Astrocyte (in vitro differentiated cells and primary cell): ENCODE measurements at regions not wholly inside any gene's neighbourhood (a gene's known extent, or its start where the extent isn't known, plus 50 kb on each side); places are given as distances from the start of the nearest gene placed in this dataset.

Source experiments
- DNase-seq: peaks from one replicate; pipeline ENCODE4 v3.0.0-alpha.2; 2010; ENCODE audit warnings: low read depth
- FAIRE-seq: peaks from 2 replicates; lab custom pipeline; 2011; peaks lifted over from hg19 to GRCh38; lab: Jason Lieb, UNC
- H2AFZ ChIP-seq: 2 replicates; pipeline ENCODE4 v1.6.0; 2012; ENCODE audit warnings: low read depth, low read length, inconsistent platforms
- H3K27ac ChIP-seq: 2 replicates; pipeline ENCODE4 v1.5.1; 2011; ENCODE audit warnings: low read depth, low read length, inconsistent platforms
- H3K27me3 ChIP-seq: 2 replicates; pipeline ENCODE4 v1.6.0; 2011; ENCODE audit warnings: low read length, inconsistent platforms; ENCODE audit not compliant: insufficient read depth
- H3K36me3 ChIP-seq: 2 replicates; pipeline ENCODE4 v1.5.1; 2011; ENCODE audit warnings: low read length, inconsistent platforms; ENCODE audit not compliant: insufficient read depth
- H3K4me1 ChIP-seq: 2 replicates; pipeline ENCODE4 v1.5.1; 2011; ENCODE audit warnings: low read length, inconsistent platforms; ENCODE audit not compliant: insufficient read depth
- H3K4me2 ChIP-seq: 2 replicates; pipeline ENCODE4 v1.6.0; 2012; ENCODE audit warnings: low read length, inconsistent platforms
- H3K4me3 ChIP-seq: 2 replicates; pipeline ENCODE4 v1.5.1; 2011; ENCODE audit warnings: low read depth, mild to moderate bottlenecking, low read length, inconsistent platforms; ENCODE audit not compliant: insufficient read depth
- H3K79me2 ChIP-seq: 2 replicates; pipeline ENCODE4 v1.6.0; 2012; ENCODE audit warnings: mild to moderate bottlenecking, low read length, inconsistent platforms; ENCODE audit not compliant: insufficient read depth
- H3K9ac ChIP-seq: 2 replicates; pipeline ENCODE4 v1.6.0; 2012; ENCODE audit warnings: mild to moderate bottlenecking, low read length, inconsistent platforms
- H3K9me3 ChIP-seq: 2 replicates; pipeline ENCODE4 v1.5.1; 2012; ENCODE audit warnings: low read depth, mild to moderate bottlenecking, low read length, inconsistent platforms; ENCODE audit not compliant: insufficient read depth
- H4K20me1 ChIP-seq: 2 replicates; pipeline ENCODE4 v1.6.0; 2012; ENCODE audit warnings: low read length, inconsistent platforms; ENCODE audit not compliant: insufficient read depth
- H3K27ac Mint-ChIP-seq: one replicate; pipeline ENCODE4 v1.8.0; 2021; ENCODE audit warnings: mild to moderate bottlenecking, mixed read lengths; ENCODE audit not compliant: unreplicated experiment
- H3K27me3 Mint-ChIP-seq: one replicate; pipeline ENCODE4 v1.8.0; 2021; ENCODE audit warnings: low read depth, mixed read lengths; ENCODE audit not compliant: unreplicated experiment
- H3K36me3 Mint-ChIP-seq: one replicate; pipeline ENCODE4 v1.8.0; 2021; ENCODE audit warnings: low read depth, mixed read lengths; ENCODE audit not compliant: unreplicated experiment
- H3K4me1 Mint-ChIP-seq: one replicate; pipeline ENCODE4 v1.8.0; 2021; ENCODE audit warnings: low read depth, mixed read lengths; ENCODE audit not compliant: unreplicated experiment
- H3K4me3 Mint-ChIP-seq: one replicate; pipeline ENCODE4 v1.8.0; 2021; ENCODE audit warnings: mild to moderate bottlenecking, moderate library complexity, mixed read lengths; ENCODE audit not compliant: unreplicated experiment
- H3K9me3 Mint-ChIP-seq: one replicate; pipeline ENCODE4 v1.8.0; 2021; ENCODE audit warnings: mild to moderate bottlenecking, mixed read lengths; ENCODE audit not compliant: unreplicated experiment
- CTCF ChIP-seq: IDR thresholded peaks from 2 replicates; pipeline ENCODE4 v1.5.1; 2011; ENCODE audit warnings: low read depth, mild to moderate bottlenecking, inconsistent platforms, low read length, moderate library complexity; ENCODE audit not compliant: insufficient read depth
- EZH2 ChIP-seq: IDR thresholded peaks from 2 replicates; pipeline ENCODE4 v1.6.1; 2012; ENCODE audit warnings: mild to moderate bottlenecking, low read length, inconsistent platforms; ENCODE audit not compliant: insufficient read depth

GRCh38 chr10:6877336-6877721 is 297.3 kb upstream of the PRKCQ start:
- no peak for FAIRE-seq
- no peak for DNase-seq
- Histone ChIP-seq H3K4me3 (no peak overlapping the region), H3K9ac (no peak overlapping the region), H3K4me2 (no peak overlapping the region), H3K27ac (no peak overlapping the region), H3K27me3 (peaks cover 2% of the 10 kb centered on the region), H3K9me3 (no peaks in the 10 kb centered on the region), H3K79me2 (no peaks in the 10 kb centered on the region), H4K20me1 (no peaks in the 10 kb centered on the region), H2AFZ (no peak overlapping the region), H3K36me3 (no peaks in the 10 kb centered on the region), H3K4me1 (peaks cover 3% of the 10 kb centered on the region)
- peaks cover 11% of the 10 kb centered on the region for H3K27me3 Mint-ChIP-seq
- H3K36me3 Mint-ChIP-seq: no peaks in the 10 kb centered on the region
- H3K27ac Mint-ChIP-seq: no peak overlapping the region
- H3K9me3 Mint-ChIP-seq: no peaks in the 10 kb centered on the region
- no peak overlapping the region for H3K4me3 Mint-ChIP-seq
- no peaks in the 10 kb centered on the region for H3K4me1 Mint-ChIP-seq
- TF ChIP-seq CTCF (no peak), EZH2 (no peak)

GRCh38 chr10:6875269-6875865 is 295.3 kb upstream of the PRKCQ start:
- Histone ChIP-seq H2AFZ (no peak overlapping the region), H3K4me1 (peaks cover 3% of the 10 kb centered on the region), H3K36me3 (no peaks in the 10 kb centered on the region), H4K20me1 (no peaks in the 10 kb centered on the region), H3K27ac (no peak overlapping the region), H3K79me2 (no peaks in the 10 kb centered on the region), H3K9ac (no peak overlapping the region), H3K9me3 (no peaks in the 10 kb centered on the region), H3K27me3 (peaks cover 2% of the 10 kb centered on the region), H3K4me2 (no peak overlapping the region), H3K4me3 (no peak overlapping the region)
- H3K27ac Mint-ChIP-seq: no peak overlapping the region
- DNase-seq (no peak), FAIRE-seq (no peak)
- no peaks in the 10 kb centered on the region for H3K36me3 Mint-ChIP-seq
- no peak overlapping the region for H3K4me3 Mint-ChIP-seq
- TF ChIP-seq EZH2 (no peak), CTCF (no peak)
- H3K4me1 Mint-ChIP-seq: no peaks in the 10 kb centered on the region
- H3K27me3 Mint-ChIP-seq: peaks cover 11% of the 10 kb centered on the region
- no peaks in the 10 kb centered on the region for H3K9me3 Mint-ChIP-seq

GRCh38 chr10:6871128-6871527 is 291.1 kb upstream of the PRKCQ start:
- H4K20me1 ChIP-seq: no peaks in the 10 kb centered on the region
- no peak overlapping the region for H3K4me3 Mint-ChIP-seq
- no peak overlapping the region for H3K4me3 ChIP-seq
- H3K79me2 ChIP-seq: no peaks in the 10 kb centered on the region
- H3K9me3 Mint-ChIP-seq: no peaks in the 10 kb centered on the region
- no peak overlapping the region for H3K27ac ChIP-seq
- TF ChIP-seq EZH2 (no peak), CTCF (no peak)
- H3K9ac ChIP-seq: no peak overlapping the region
- H3K27me3 Mint-ChIP-seq: no peaks in the 10 kb centered on the region
- H2AFZ ChIP-seq: no peak overlapping the region
- no peak for FAIRE-seq
- no peaks in the 10 kb centered on the region for H3K4me1 Mint-ChIP-seq
- peaks cover 3% of the 10 kb centered on the region for H3K4me1 ChIP-seq
- no peaks in the 10 kb centered on the region for H3K9me3 ChIP-seq
- H3K36me3 ChIP-seq: no peaks in the 10 kb centered on the region
- DNase-seq: no peak
- H3K4me2 ChIP-seq: no peak overlapping the region
- H3K27me3 ChIP-seq: no peaks in the 10 kb centered on the region
- no peak overlapping the region for H3K27ac Mint-ChIP-seq
- no peaks in the 10 kb centered on the region for H3K36me3 Mint-ChIP-seq
